OCI-LY1 (cell line): ENCODE measurements at regions not wholly inside any gene's neighbourhood (a gene's known extent, or its start where the extent isn't known, plus 50 kb on each side); places are given as distances from the start of the nearest gene placed in this dataset.

ENCODE experiments used
- CTCF ChIP-seq: fragments of 200-600 bp; sonication (generic), shearing (Covaris generic); IDR thresholded peaks from 2 replicates; pipeline ENCODE4 v1.5.1; 2017; ENCODE audit warnings: mild to moderate bottlenecking, antibody characterized with exemption, low read length, moderate library complexity, mixed read lengths
- EZH2 ChIP-seq: fragments of 200-600 bp; sonication (generic), shearing (Covaris generic); IDR thresholded peaks from 2 replicates; pipeline ENCODE4 v1.8.0; 2017; ENCODE audit warnings: borderline replicate concordance, mixed run types, mild to moderate bottlenecking, antibody characterized with exemption, low read length, moderate library complexity, mixed read lengths

- TF ChIP-seq EZH2 (no peak), CTCF (no peak)
Observed at GRCh38 chr2:15881676-15882075, 58.7 kb upstream of the MYCN start.
